Uterus (tissue), 3 donors: ENCODE measurements at regions not wholly inside any gene's neighbourhood (a gene's known extent, or its start where the extent isn't known, plus 50 kb on each side); places are given as distances from the start of the nearest gene placed in this dataset.

Source experiments
- DNase-seq, 2 donors: peaks; one replicate each; pipeline ENCODE4 v3.0.0-alpha.2; 2019 to 2020
- H3K27ac ChIP-seq, 2 donors: fragments of 200-600 bp; sonication (generic); 1 replicate in 1 of 2; 2 replicates in 1 of 2; pipeline ENCODE4 v1.5.1; 2016 to 2018
- H3K27me3 ChIP-seq, 2 donors: fragments of 200-600 bp; sonication (generic); one replicate each; pipeline ENCODE4 v1.5.1; 2018 to 2019; ENCODE audit warnings: control low read depth in 1 of 2
- H3K36me3 ChIP-seq, 2 donors: fragments of 200-600 bp; sonication (generic); one replicate each; pipeline ENCODE4 v1.5.1; 2019; ENCODE audit warnings: control low read depth in 1 of 2
- H3K4me1 ChIP-seq, 2 donors: fragments of 200-600 bp; sonication (generic); one replicate each; pipeline ENCODE4 v1.5.1; 2018 to 2019; ENCODE audit warnings: control low read depth in 1 of 2
- H3K4me3 ChIP-seq, 2 donors: fragments of 200-600 bp; sonication (generic); 1 replicate in 1 of 2; 2 replicates in 1 of 2; pipeline ENCODE4 v1.5.1; 2018 to 2019; ENCODE audit warnings: mild to moderate bottlenecking in 1 of 2
- H3K9me3 ChIP-seq, 2 donors: fragments of 200-600 bp; sonication (generic); one replicate each; pipeline ENCODE4 v1.5.1; 2019; ENCODE audit warnings: control low read depth in 1 of 2
- CTCF ChIP-seq, 4 experiments: fragments of 200-600 bp in 2 of 4; fragments of 450-650 bp in 2 of 4; sonication (generic) in 2 of 4; IDR thresholded peaks; one replicate each; pipeline ENCODE4 v1.5.1; 2016 to 2019; ENCODE audit warnings: antibody characterized with exemption in 4 of 4, mild to moderate bottlenecking in 2 of 4, moderate library complexity in 1 of 4
- POLR2A ChIP-seq, 2 donors: fragments of 450-650 bp; IDR thresholded peaks; one replicate each; pipeline ENCODE4 v1.6.1; 2016; ENCODE audit warnings: antibody characterized with exemption in 2 of 2, mild to moderate bottlenecking in 1 of 2, moderate library complexity in 1 of 2
- intact Hi-C: fragments of 100-400 bp; cut with DNase I; formaldehyde crosslinking; loops from one replicate; pipeline ENCODE4 v1.15.1; 2023; ENCODE audit warnings: low total_unique reads
- donor health status: DM: yes; HTN: yes; CAD: no.

DNA sequence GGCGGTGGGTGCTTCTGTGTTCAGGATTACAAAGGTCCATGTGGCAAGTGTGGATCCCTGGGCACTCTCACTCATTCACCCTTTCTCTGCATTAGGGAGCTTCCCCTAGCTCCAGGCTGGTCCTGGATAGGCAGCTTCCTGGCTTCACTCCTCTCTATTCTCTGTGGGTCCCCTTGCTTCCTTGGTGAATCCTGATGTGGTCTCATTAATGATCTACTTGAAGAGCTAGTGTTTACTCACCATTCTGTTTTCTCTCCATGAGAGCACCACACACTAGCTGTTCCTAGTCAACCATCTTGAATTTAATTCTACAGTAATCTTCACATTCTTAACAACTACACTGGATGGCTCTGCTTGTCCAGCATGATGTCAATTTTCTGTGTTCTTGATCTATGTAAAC lies 90.0 kb upstream of the PLPPR1 start:
- no peak for DNase-seq
- Histone ChIP-seq H3K4me3 (no peak overlapping the region), H3K4me1 (no peaks in the 10 kb centered on the region), H3K9me3 (no peaks in the 10 kb centered on the region), H3K27ac (no peak overlapping the region), H3K36me3 (no peaks in the 10 kb centered on the region), H3K27me3 (no peaks in the 10 kb centered on the region)
- intact Hi-C loops, result no loop called here
- TF ChIP-seq POLR2A (IDR thresholded peaks at IDR 0.05) (no peak), CTCF (IDR thresholded peaks at IDR 0.05) (no peak)

DNA sequence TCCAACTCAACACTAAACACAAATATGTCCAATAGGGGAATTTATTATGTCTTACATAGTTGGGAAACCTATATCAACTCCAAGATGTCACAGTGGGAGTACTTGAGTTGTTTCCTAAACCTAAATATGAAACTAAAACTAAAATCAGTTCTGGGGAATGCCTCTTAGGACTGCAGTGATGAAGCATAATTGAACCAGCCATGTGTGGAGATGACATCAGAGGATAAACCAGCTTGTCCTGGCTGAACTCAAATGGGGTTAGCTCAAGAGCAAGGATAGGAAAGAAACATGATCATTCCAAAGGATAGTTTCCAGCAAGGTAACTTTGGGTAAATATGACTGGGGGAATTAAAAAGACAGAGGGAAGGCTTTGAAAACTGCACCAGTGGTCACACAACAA lies 88.9 kb upstream of the PLPPR1 start:
- H3K9me3 ChIP-seq, result no peaks in the 10 kb centered on the region

DNA sequence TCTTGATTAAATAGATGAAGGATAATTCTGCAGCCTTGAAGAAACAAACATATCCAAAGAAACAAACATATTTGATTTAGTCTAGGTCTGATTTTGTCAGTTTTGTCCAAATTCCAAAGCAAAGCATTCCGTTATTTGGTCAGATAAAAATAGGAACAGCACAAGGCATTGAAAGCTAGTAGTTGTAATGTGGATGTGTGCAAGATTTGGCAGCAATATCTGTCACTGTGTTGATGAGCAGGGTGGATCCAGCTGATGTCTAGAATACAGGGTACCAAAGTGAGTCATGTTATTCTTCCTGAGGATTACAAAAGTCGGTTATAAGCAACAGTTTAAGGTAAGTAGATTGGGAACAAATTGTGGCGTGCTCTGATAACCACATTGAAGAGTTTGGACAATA lies 69.3 kb upstream of the PLPPR1 start:
- H3K27ac ChIP-seq, result no peak overlapping the region
- no peaks in the 10 kb centered on the region for H3K27me3 ChIP-seq
- intact Hi-C loops, result no loop called here
- H3K9me3 ChIP-seq, result no peaks in the 10 kb centered on the region
- TF ChIP-seq POLR2A (IDR thresholded peaks at IDR 0.05), result no peak
- no peak for TF ChIP-seq CTCF (IDR thresholded peaks at IDR 0.05)
- no peaks in the 10 kb centered on the region for H3K4me1 ChIP-seq
- H3K4me3 ChIP-seq, result no peak overlapping the region
- H3K36me3 ChIP-seq, result no peaks in the 10 kb centered on the region
- DNase-seq, result no peak

More for the DNA sequence above, 88.9 kb upstream of the PLPPR1 start:
- no peak for DNase-seq
- TF ChIP-seq POLR2A (IDR thresholded peaks at IDR 0.05) (no peak), CTCF (IDR thresholded peaks at IDR 0.05) (no peak)
- Histone ChIP-seq H3K4me3 (no peak overlapping the region), H3K4me1 (no peaks in the 10 kb centered on the region), H3K27ac (no peak overlapping the region), H3K27me3 (no peaks in the 10 kb centered on the region), H3K36me3 (no peaks in the 10 kb centered on the region)
- intact Hi-C loops, result no loop called here
